Neural cell (in vitro differentiated cells): ENCODE measurements at regions not wholly inside any gene's neighbourhood (a gene's known extent, or its start where the extent isn't known, plus 50 kb on each side); places are given as distances from the start of the nearest gene placed in this dataset.

Source experiments
- H2AFZ ChIP-seq: fragments of 200-600, 300-800 bp; sonication (generic), shearing (Covaris generic); 2 replicates; pipeline ENCODE4 v1.6.0; 2014; ENCODE audit warnings: low read depth, mild to moderate bottlenecking, antibody characterized with exemption, low read length, moderate library complexity
- H3F3A ChIP-seq: fragments of 200-600 bp; shearing (Covaris generic); 2 replicates; pipeline ENCODE4 v1.6.1; 2016; ENCODE audit warnings: mild to moderate bottlenecking, moderate library complexity, mixed read lengths, antibody characterized with exemption, low read length; ENCODE audit not compliant: insufficient read depth, poor library complexity, severe bottlenecking
- H3K27ac ChIP-seq: fragments of 200-600, 300-800 bp; sonication (generic), shearing (Covaris generic); 2 replicates; pipeline ENCODE4 v1.5.1; 2014; ENCODE audit warnings: mild to moderate bottlenecking, low read length, moderate library complexity
- H3K27me3 ChIP-seq: fragments of 300-800, 200-600 bp; sonication (generic), shearing (Covaris generic); 2 replicates; pipeline ENCODE4 v1.6.0; 2014; ENCODE audit warnings: mild to moderate bottlenecking, low read depth, low read length, moderate library complexity; ENCODE audit not compliant: insufficient read depth
- H3K36me3 ChIP-seq: fragments of 300-800, 200-600 bp; sonication (generic), shearing (Covaris generic); 2 replicates; pipeline ENCODE4 v1.5.1; 2014; ENCODE audit warnings: mild to moderate bottlenecking, antibody characterized with exemption, low read length, moderate library complexity; ENCODE audit not compliant: insufficient read depth
- H3K4me2 ChIP-seq: fragments of 300-800, 200-600 bp; sonication (generic), shearing (Covaris generic); 2 replicates; pipeline ENCODE4 v1.6.0; 2014; ENCODE audit warnings: mild to moderate bottlenecking, low read length
- H3K4me3 ChIP-seq: fragments of 300-800, 200-600 bp; sonication (generic), shearing (Covaris generic); 2 replicates; pipeline ENCODE4 v1.5.1; 2014; ENCODE audit warnings: mild to moderate bottlenecking, low read length, moderate library complexity
- H3K79me2 ChIP-seq: fragments of 200-600 bp; shearing (Covaris generic); replicated peaks from 2 replicates; pipeline ENCODE4 v1.6.0; 2014; ENCODE audit warnings: mild to moderate bottlenecking, low read length, moderate library complexity; ENCODE audit not compliant: insufficient read depth
- H3K9ac ChIP-seq: fragments of 300-800, 200-600 bp; sonication (generic), shearing (Covaris generic); 2 replicates; pipeline ENCODE4 v1.6.1; 2016; ENCODE audit warnings: mild to moderate bottlenecking, low read length, mixed read lengths
- H3K9me2 ChIP-seq: fragments of 200-600 bp; shearing (Covaris generic); 2 replicates; pipeline ENCODE4 v1.6.1; 2016; ENCODE audit warnings: mild to moderate bottlenecking, low read length, mixed read lengths; ENCODE audit not compliant: insufficient read depth
- H3K9me3 ChIP-seq: fragments of 200-600, 300-800 bp; sonication (generic), shearing (Covaris generic); 2 replicates; pipeline ENCODE4 v1.6.1; 2016; ENCODE audit warnings: mild to moderate bottlenecking, mixed run types, low read length, moderate library complexity, mixed read lengths
- H4K20me1 ChIP-seq: fragments of 200-600 bp; shearing (Covaris generic); 2 replicates; pipeline ENCODE4 v1.6.1; 2016; ENCODE audit warnings: mild to moderate bottlenecking, mixed run types; ENCODE audit not compliant: insufficient read depth
- CTCF ChIP-seq: fragments of 450-650 bp; IDR thresholded peaks from 2 replicates; pipeline ENCODE4 v1.5.1; 2014; ENCODE audit warnings: antibody characterized with exemption, mild to moderate bottlenecking, moderate library complexity; ENCODE audit not compliant: poor library complexity, severe bottlenecking
- EP300 ChIP-seq: fragments of 450-650 bp; conservative IDR thresholded peaks from 2 replicates; pipeline ENCODE4 v1.6.1; 2014; ENCODE audit warnings: antibody characterized with exemption, mild to moderate bottlenecking, moderate library complexity; ENCODE audit not compliant: poor library complexity, severe bottlenecking
- EZH2 ChIP-seq: fragments of 200-600, 300-800 bp; shearing (Covaris generic), sonication (generic); IDR thresholded peaks from 2 replicates; pipeline ENCODE4 v1.6.1; 2014; ENCODE audit warnings: antibody characterized with exemption, low read length, borderline replicate concordance, mild to moderate bottlenecking; ENCODE audit not compliant: insufficient read depth, poor library complexity, severe bottlenecking
- MXI1 ChIP-seq: fragments of 450-650 bp; conservative IDR thresholded peaks from 2 replicates; pipeline ENCODE4 v1.6.1; 2014; ENCODE audit warnings: antibody characterized with exemption, mild to moderate bottlenecking; ENCODE audit not compliant: poor library complexity, severe bottlenecking
- POLR2AphosphoS5 ChIP-seq: IDR thresholded peaks from 2 replicates; pipeline ENCODE4 v1.6.1; 2012
- RAD21 ChIP-seq: fragments of 450-650 bp; conservative IDR thresholded peaks from 2 replicates; pipeline ENCODE4 v1.6.1; 2014; ENCODE audit warnings: antibody characterized with exemption, mild to moderate bottlenecking, moderate library complexity
- REST ChIP-seq: IDR thresholded peaks from 2 replicates; pipeline ENCODE4 v1.6.1; 2012; ENCODE audit warnings: borderline replicate concordance
- SMC3 ChIP-seq: fragments of 450-650 bp; conservative IDR thresholded peaks from 2 replicates; pipeline ENCODE4 v1.6.1; 2014; ENCODE audit warnings: antibody characterized with exemption, mild to moderate bottlenecking, moderate library complexity; ENCODE audit not compliant: poor library complexity
- TAF1 ChIP-seq: IDR thresholded peaks from 2 replicates; pipeline ENCODE4 v1.6.1; 2012; ENCODE audit warnings: low read depth

GRCh38 chr13:62839338-62839737 is 1423.7 kb upstream of the PCDH20 start:
- no peaks in the 10 kb centered on the region for H3K79me2 ChIP-seq
- H3F3A ChIP-seq = no peaks in the 10 kb centered on the region
- no peak overlapping the region for H3K9ac ChIP-seq
- H3K27ac ChIP-seq = no peak overlapping the region
- H2AFZ ChIP-seq = no peak overlapping the region
- no peak overlapping the region for H3K4me3 ChIP-seq
- no peak for TF ChIP-seq RAD21
- no peak for TF ChIP-seq SMC3
- no peak for TF ChIP-seq TAF1
- TF ChIP-seq EP300 = no peak
- no peak for TF ChIP-seq CTCF
- TF ChIP-seq REST = no peak
- no peak for TF ChIP-seq MXI1
- TF ChIP-seq EZH2 = no peak
- no peak for TF ChIP-seq POLR2AphosphoS5
- no peaks in the 10 kb centered on the region for H4K20me1 ChIP-seq
- no peaks in the 10 kb centered on the region for H3K9me3 ChIP-seq
- H3K36me3 ChIP-seq = no peaks in the 10 kb centered on the region
- H3K9me2 ChIP-seq = no peaks in the 10 kb centered on the region
- no peaks in the 10 kb centered on the region for H3K27me3 ChIP-seq
- no peak overlapping the region for H3K4me2 ChIP-seq

- no peaks in the 10 kb centered on the region for H3F3A ChIP-seq
- no peak overlapping the region for H2AFZ ChIP-seq
These were observed 1423.3 kb upstream of the PCDH20 start for GRCh38 chr13:62838929-62839328.

More at GRCh38 chr13:62838929-62839328, 1423.3 kb upstream of the PCDH20 start:
- Histone ChIP-seq H4K20me1 (no peaks in the 10 kb centered on the region), H3K79me2 (no peaks in the 10 kb centered on the region), H3K9ac (no peak overlapping the region), H3K9me3 (no peaks in the 10 kb centered on the region), H3K27ac (no peak overlapping the region), H3K36me3 (no peaks in the 10 kb centered on the region), H3K4me2 (no peak overlapping the region), H3K4me3 (no peak overlapping the region), H3K27me3 (no peaks in the 10 kb centered on the region), H3K9me2 (no peaks in the 10 kb centered on the region)
- TF ChIP-seq MXI1 (no peak), EZH2 (no peak), RAD21 (no peak), EP300 (no peak), REST (no peak), TAF1 (no peak), SMC3 (no peak), CTCF (no peak), POLR2AphosphoS5 (no peak)
